ENCODE measurements at regions not wholly inside any gene's neighbourhood (a gene's known extent, or its start where the extent isn't known, plus 50 kb on each side); places are given as distances from the start of the nearest gene placed in this dataset.

DNA sequence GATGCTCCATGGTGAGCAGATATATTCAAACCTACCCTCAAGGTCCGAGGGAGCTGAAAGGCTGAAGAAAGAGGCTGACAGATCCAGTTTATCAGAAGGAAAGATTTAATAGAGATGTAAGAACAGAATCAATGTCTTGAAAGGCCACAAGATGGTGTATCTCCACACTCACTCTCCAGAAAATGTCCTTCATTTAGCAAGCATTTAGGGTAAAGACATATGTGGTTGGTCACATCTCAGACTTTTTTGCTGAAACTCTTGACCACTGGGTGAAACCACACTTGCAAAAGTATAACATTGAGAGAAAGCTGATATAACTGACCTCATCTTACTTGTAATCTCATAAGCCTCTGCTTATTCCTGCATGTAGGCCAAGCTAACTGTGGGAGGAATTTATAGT, 745.8 kb upstream of the GALNTL6 start:
- Histone ChIP-seq H3K4me1 (ENCODE audit: insufficient read depth, poor library complexity, severe bottlenecking) (no peaks in the 10 kb centered on the region), H3K9me3 (ENCODE audit: severe bottlenecking) (no peaks in the 10 kb centered on the region), H3K27me3 (ENCODE audit: insufficient read depth, poor library complexity, severe bottlenecking) (no peaks in the 10 kb centered on the region), H3K27ac (ENCODE audit: poor library complexity, severe bottlenecking) (no peak overlapping the region), H3K4me3 (ENCODE audit: severe bottlenecking) (no peak overlapping the region), H3K36me3 (ENCODE audit: low read depth) (no peaks in the 10 kb centered on the region)
- no peak for DNase-seq (ENCODE audit: low spot score)
- no peak for ATAC-seq (ENCODE audit: low read depth)
- TF ChIP-seq, protein P1, sequence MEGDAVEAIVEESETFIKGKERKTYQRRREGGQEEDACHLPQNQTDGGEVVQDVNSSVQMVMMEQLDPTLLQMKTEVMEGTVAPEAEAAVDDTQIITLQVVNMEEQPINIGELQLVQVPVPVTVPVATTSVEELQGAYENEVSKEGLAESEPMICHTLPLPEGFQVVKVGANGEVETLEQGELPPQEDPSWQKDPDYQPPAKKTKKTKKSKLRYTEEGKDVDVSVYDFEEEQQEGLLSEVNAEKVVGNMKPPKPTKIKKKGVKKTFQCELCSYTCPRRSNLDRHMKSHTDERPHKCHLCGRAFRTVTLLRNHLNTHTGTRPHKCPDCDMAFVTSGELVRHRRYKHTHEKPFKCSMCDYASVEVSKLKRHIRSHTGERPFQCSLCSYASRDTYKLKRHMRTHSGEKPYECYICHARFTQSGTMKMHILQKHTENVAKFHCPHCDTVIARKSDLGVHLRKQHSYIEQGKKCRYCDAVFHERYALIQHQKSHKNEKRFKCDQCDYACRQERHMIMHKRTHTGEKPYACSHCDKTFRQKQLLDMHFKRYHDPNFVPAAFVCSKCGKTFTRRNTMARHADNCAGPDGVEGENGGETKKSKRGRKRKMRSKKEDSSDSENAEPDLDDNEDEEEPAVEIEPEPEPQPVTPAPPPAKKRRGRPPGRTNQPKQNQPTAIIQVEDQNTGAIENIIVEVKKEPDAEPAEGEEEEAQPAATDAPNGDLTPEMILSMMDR (IDR thresholded peaks at IDR 0.05; ENCODE audit: poor library complexity, severe bottlenecking) = peak; percentile 28

DNA sequence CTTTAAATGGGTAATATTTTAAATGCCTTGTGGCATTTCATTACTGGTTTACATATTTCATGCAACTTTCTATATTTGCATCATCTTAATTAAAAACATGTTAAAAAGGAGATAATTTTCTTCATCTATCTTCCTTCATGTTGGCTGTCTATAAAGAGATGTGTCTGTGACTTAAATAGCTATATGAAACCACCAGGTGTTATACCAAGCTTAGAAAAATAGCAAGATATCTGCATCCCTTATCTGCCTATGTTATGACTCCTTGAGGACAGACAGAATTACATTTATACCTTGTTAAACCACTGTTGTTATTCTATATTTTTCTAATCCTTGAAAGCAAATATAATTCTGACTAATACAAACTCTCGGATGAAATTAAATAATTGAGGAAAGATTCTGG, 763.8 kb upstream of the GALNTL6 start:
- H3K4me3 ChIP-seq (ENCODE audit: severe bottlenecking) = no peak overlapping the region
- no peak for DNase-seq (ENCODE audit: low spot score)

DNA sequence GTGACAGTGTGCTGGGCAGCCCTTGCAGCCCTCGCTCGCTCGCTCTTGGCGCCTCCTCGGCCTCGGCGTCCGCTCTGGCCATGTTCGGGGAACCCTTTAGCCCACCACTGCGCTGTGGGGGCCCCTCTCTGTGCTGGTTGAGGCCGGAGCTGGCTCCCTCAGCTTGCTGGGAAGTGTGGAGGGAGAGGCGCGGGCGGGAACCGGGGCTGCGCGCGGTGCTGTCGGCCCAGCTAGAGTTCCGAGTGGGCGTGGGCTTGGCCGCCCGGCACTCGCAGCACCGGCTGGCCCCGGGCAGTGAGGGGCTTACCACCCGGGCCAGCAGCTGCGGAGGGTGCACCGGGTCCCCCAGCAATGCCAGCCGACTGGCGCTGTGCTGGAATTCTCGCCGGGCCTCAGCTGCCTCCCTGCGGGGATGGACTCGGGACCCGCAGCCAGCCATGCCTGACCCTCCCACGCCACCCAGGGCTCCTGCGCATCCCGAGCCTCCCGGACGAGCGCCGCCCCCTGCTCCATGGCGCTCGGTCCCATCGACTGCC, 770.1 kb upstream of the GALNTL6 start:
- H3K4me3 ChIP-seq (ENCODE audit: severe bottlenecking) = no peak overlapping the region
- TF ChIP-seq, protein P1 (IDR thresholded peaks at IDR 0.05; ENCODE audit: poor library complexity, severe bottlenecking) = no peak
- H3K4me1 ChIP-seq (ENCODE audit: insufficient read depth, poor library complexity, severe bottlenecking) = no peaks in the 10 kb centered on the region
- DNase-seq (ENCODE audit: low spot score) (peak; percentile 37), ATAC-seq (ENCODE audit: low read depth) (no peak)
- H3K36me3 ChIP-seq (ENCODE audit: low read depth) = no peaks in the 10 kb centered on the region
- no peak overlapping the region for H3K27ac ChIP-seq (ENCODE audit: poor library complexity, severe bottlenecking)
- H3K9me3 ChIP-seq (ENCODE audit: severe bottlenecking) = no peaks in the 10 kb centered on the region
- H3K27me3 ChIP-seq (ENCODE audit: insufficient read depth, poor library complexity, severe bottlenecking) = no peaks in the 10 kb centered on the region

More for the DNA sequence above, 763.8 kb upstream of the GALNTL6 start:
- Histone ChIP-seq H3K27ac (ENCODE audit: poor library complexity, severe bottlenecking) (no peak overlapping the region), H3K9me3 (ENCODE audit: severe bottlenecking) (no peaks in the 10 kb centered on the region), H3K4me1 (ENCODE audit: insufficient read depth, poor library complexity, severe bottlenecking) (no peaks in the 10 kb centered on the region), H3K36me3 (ENCODE audit: low read depth) (no peaks in the 10 kb centered on the region), H3K27me3 (ENCODE audit: insufficient read depth, poor library complexity, severe bottlenecking) (no peaks in the 10 kb centered on the region)
- no peak for ATAC-seq (ENCODE audit: low read depth)
- TF ChIP-seq, protein P1 (IDR thresholded peaks at IDR 0.05; ENCODE audit: poor library complexity, severe bottlenecking) = no peak

DNA sequence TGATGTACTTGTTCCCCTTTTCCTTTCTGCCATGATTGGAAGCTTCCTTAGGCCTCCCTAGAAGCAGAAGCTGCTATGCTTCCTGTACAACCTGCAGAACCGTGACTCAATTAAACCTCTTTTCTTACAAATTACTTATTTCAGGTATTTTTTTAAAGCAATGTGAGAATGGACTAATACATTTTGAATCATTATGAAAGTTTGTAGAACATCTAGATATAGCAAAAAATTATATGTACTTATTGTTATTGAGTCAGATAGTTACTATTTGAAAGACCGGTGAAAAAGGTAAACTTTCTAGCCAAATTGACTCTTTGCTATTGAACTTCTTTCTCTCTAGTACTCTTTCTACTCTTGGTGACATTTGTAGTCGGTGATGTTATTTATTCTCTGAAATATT, 777.3 kb upstream of the GALNTL6 start:
- ATAC-seq (ENCODE audit: low read depth) = no peak
- H3K4me3 ChIP-seq (ENCODE audit: severe bottlenecking) = no peak overlapping the region

DNA sequence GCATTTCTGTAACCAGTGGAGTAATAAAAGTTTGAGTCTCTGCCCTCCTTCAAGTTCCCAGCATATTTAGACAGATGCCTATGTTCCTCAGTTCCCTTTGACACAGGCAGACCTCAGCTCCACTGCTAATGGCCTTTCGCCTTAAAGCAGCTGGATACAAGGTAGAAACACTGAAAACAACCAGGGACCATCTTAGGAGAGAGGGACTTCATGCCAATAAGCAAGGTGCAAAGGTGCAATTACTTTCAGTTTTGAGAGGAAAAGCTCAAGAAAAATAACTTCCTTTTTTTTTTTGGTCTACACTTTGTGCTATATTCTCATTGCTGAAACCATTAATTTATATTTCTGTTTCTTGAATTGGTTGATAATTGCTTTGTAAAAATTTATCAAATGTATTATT, 781.9 kb upstream of the GALNTL6 start:
- TF ChIP-seq, protein P1 (IDR thresholded peaks at IDR 0.05; ENCODE audit: poor library complexity, severe bottlenecking) = no peak
- no peaks in the 10 kb centered on the region for H3K27me3 ChIP-seq (ENCODE audit: insufficient read depth, poor library complexity, severe bottlenecking)
- no peaks in the 10 kb centered on the region for H3K4me1 ChIP-seq (ENCODE audit: insufficient read depth, poor library complexity, severe bottlenecking)
- H3K4me3 ChIP-seq (ENCODE audit: severe bottlenecking) = no peak overlapping the region
- no peaks in the 10 kb centered on the region for H3K36me3 ChIP-seq (ENCODE audit: low read depth)
- no peaks in the 10 kb centered on the region for H3K9me3 ChIP-seq (ENCODE audit: severe bottlenecking)
- no peak overlapping the region for H3K27ac ChIP-seq (ENCODE audit: poor library complexity, severe bottlenecking)
- ATAC-seq (ENCODE audit: low read depth) = no peak
- DNase-seq (ENCODE audit: low spot score) = no peak

More for the DNA sequence above, 777.3 kb upstream of the GALNTL6 start:
- no peaks in the 10 kb centered on the region for H3K9me3 ChIP-seq (ENCODE audit: severe bottlenecking)
- no peak overlapping the region for H3K27ac ChIP-seq (ENCODE audit: poor library complexity, severe bottlenecking)
- H3K36me3 ChIP-seq (ENCODE audit: low read depth) = no peaks in the 10 kb centered on the region
- no peaks in the 10 kb centered on the region for H3K4me1 ChIP-seq (ENCODE audit: insufficient read depth, poor library complexity, severe bottlenecking)
- TF ChIP-seq, protein P1 (IDR thresholded peaks at IDR 0.05; ENCODE audit: poor library complexity, severe bottlenecking) = no peak
- no peaks in the 10 kb centered on the region for H3K27me3 ChIP-seq (ENCODE audit: insufficient read depth, poor library complexity, severe bottlenecking)
- no peak for DNase-seq (ENCODE audit: low spot score)
